Stomach (tissue), 4 donors: ENCODE measurements at regions not wholly inside any gene's neighbourhood (a gene's known extent, or its start where the extent isn't known, plus 50 kb on each side); places are given as distances from the start of the nearest gene placed in this dataset.

Experiments used
- CTCF ChIP-seq, 7 experiments: fragments of 450-650 bp in 4 of 7; fragments of 200-600 bp in 3 of 7; sonication (generic) in 3 of 7; IDR thresholded peaks; one replicate each; pipeline ENCODE4 v1.5.1; 2016 to 2019; ENCODE audit warnings: antibody characterized with exemption in 7 of 7, control low read depth in 2 of 7, mild to moderate bottlenecking in 1 of 7
- EP300 ChIP-seq: sonication (generic); formaldehyde crosslinking; IDR thresholded peaks from one replicate; pipeline ENCODE4 v1.6.1; 2017; ENCODE audit warnings: antibody characterized with exemption
- POLR2A ChIP-seq, 4 donors: fragments of 450-650 bp; IDR thresholded peaks; one replicate each; pipeline ENCODE4 v1.6.1; 2016; ENCODE audit warnings: antibody characterized with exemption in 4 of 4, control low read depth in 2 of 4, mild to moderate bottlenecking in 1 of 4, moderate library complexity in 1 of 4
- POLR2AphosphoS5 ChIP-seq, 3 donors: sonication (generic); formaldehyde crosslinking; IDR thresholded peaks; one replicate each; pipeline ENCODE4 v1.6.1; 2016; ENCODE audit warnings: antibody characterized with exemption in 3 of 3

GRCh38 chr13:83295686-83296085 lies 586.6 kb downstream of the SLITRK1 start:
- TF ChIP-seq POLR2A (IDR thresholded peaks at IDR 0.05), result no peak
- TF ChIP-seq POLR2AphosphoS5 (IDR thresholded peaks at IDR 0.05), result no peak
- TF ChIP-seq CTCF (IDR thresholded peaks at IDR 0.05), result no peak
- no peak for TF ChIP-seq EP300
